Ishikawa (cell line): ENCODE measurements at regions not wholly inside any gene's neighbourhood (a gene's known extent, or its start where the extent isn't known, plus 50 kb on each side); places are given as distances from the start of the nearest gene placed in this dataset.

ENCODE experiments used
- CEBPB ChIP-seq: IDR thresholded peaks from 2 replicates; pipeline ENCODE4 v1.6.1; 2012
- CREB1 ChIP-seq: IDR thresholded peaks from 2 replicates; pipeline ENCODE4 v1.6.1; 2012; ENCODE audit warnings: low read depth
- EGR1 ChIP-seq: IDR thresholded peaks from 2 replicates; pipeline ENCODE4 v1.6.1; 2012
- EP300 ChIP-seq: IDR thresholded peaks from 2 replicates; pipeline ENCODE4 v1.6.1; 2012; ENCODE audit warnings: borderline replicate concordance
- FOXM1 ChIP-seq: IDR thresholded peaks from 2 replicates; pipeline ENCODE4 v1.6.1; 2012; ENCODE audit warnings: low read depth, borderline replicate concordance
- MAX ChIP-seq: IDR thresholded peaks from 2 replicates; pipeline ENCODE4 v1.6.1; 2012
- NFIC ChIP-seq: IDR thresholded peaks from 2 replicates; pipeline ENCODE4 v1.6.1; 2012
- RAD21 ChIP-seq: IDR thresholded peaks from 2 replicates; pipeline ENCODE4 v1.6.1; 2012; ENCODE audit warnings: low read depth
- REST ChIP-seq: IDR thresholded peaks from 2 replicates; pipeline ENCODE4 v1.6.1; 2012; ENCODE audit warnings: low read depth, mild to moderate bottlenecking
- TAF1 ChIP-seq: IDR thresholded peaks from 2 replicates; pipeline ENCODE4 v1.6.1; 2012; ENCODE audit warnings: low read depth, mild to moderate bottlenecking
- TCF12 ChIP-seq: IDR thresholded peaks from 2 replicates; pipeline ENCODE4 v1.6.1; 2012; ENCODE audit warnings: low read depth
- TEAD4 ChIP-seq: IDR thresholded peaks from 2 replicates; pipeline ENCODE4 v1.6.1; 2012
- USF1 ChIP-seq: IDR thresholded peaks from 2 replicates; pipeline ENCODE4 v1.6.1; 2012
- YY1 ChIP-seq: IDR thresholded peaks from 2 replicates; pipeline ENCODE4 v1.6.1; 2012; ENCODE audit warnings: low read depth
- ZBTB7A ChIP-seq: IDR thresholded peaks from 2 replicates; pipeline ENCODE4 v1.6.1; 2012; ENCODE audit warnings: low read depth

- TF ChIP-seq MAX (no peak), CREB1 (no peak), CEBPB (no peak), NFIC (no peak), EP300 (no peak), YY1 (no peak), TEAD4 (no peak), ZBTB7A (no peak)
Measured at GRCh38 chr11:31986201-31986889, 104.5 kb upstream of the RCN1 start.

GRCh38 chr11:31981457-31981856 lies 109.4 kb upstream of the RCN1 start:
- no peak for TF ChIP-seq EP300
- no peak for TF ChIP-seq REST
- TF ChIP-seq CREB1, result no peak
- TF ChIP-seq USF1, result no peak
- no peak for TF ChIP-seq RAD21
- TF ChIP-seq TEAD4, result no peak
- no peak for TF ChIP-seq NFIC
- TF ChIP-seq TCF12, result no peak
- no peak for TF ChIP-seq FOXM1
- TF ChIP-seq TAF1, result no peak
- TF ChIP-seq EGR1, result no peak
- no peak for TF ChIP-seq ZBTB7A
- no peak for TF ChIP-seq YY1
- no peak for TF ChIP-seq MAX
- TF ChIP-seq CEBPB, result no peak

- TF ChIP-seq USF1, result no peak
- no peak for TF ChIP-seq TEAD4
- TF ChIP-seq MAX, result no peak
Measured at GRCh38 chr11:31977343-31977742, 113.5 kb upstream of the RCN1 start.

- TF ChIP-seq TAF1 (no peak), TEAD4 (no peak), FOXM1 (no peak)
Measured at GRCh38 chr11:31974366-31975136, 116.3 kb upstream of the RCN1 start.

- TF ChIP-seq TCF12 (no peak), REST (no peak), ZBTB7A (no peak), EP300 (no peak), TEAD4 (no peak), CREB1 (no peak), EGR1 (no peak), MAX (no peak), TAF1 (no peak), RAD21 (no peak), YY1 (no peak), FOXM1 (no peak), USF1 (no peak), NFIC (no peak), CEBPB (no peak)
Measured at GRCh38 chr11:31973172-31973571, 117.7 kb upstream of the RCN1 start.
